Stimulated activated naive CD8-positive, alpha-beta T cell treated with anti-CD3 and anti-CD28 coated beads, Interleukin-15, Interleukin-2, amounts not matched to agents 100 U/mL and 50 U/mL, for 24 hours (primary cell): ENCODE measurements at regions not wholly inside any gene's neighbourhood (a gene's known extent, or its start where the extent isn't known, plus 50 kb on each side); places are given as distances from the start of the nearest gene placed in this dataset.
"Not testable (repeated sequence)": the region's sequence is repeated elsewhere in the genome, so short reads cannot be mapped to it uniquely, and the experiment has no call there.

Experiments used
- ATAC-seq: fragments of 150-1000 bp; cut with Tn5 transposase; one replicate; pipeline ENCODE4 v1.10.0; 2021
- DNase-seq: peaks from one replicate; pipeline ENCODE4 v3.0.0; 2021

DNA sequence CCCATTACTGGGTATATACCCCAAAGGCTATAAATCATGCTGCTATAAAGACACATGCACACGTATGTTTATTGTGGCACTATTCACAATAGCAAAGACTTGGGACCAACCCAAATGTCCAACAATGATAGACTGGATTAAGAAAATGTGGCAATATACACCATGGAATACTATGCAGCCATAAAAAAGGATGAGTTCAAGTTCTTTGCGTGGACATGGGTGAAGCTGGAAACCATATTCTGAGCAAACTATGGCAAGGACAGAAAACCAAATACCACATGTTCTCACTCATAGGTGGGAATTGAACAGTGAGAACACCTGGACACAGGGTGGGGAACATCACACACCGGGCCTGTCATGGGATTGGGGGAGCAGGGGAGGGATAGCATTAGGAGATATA, 54.4 kb upstream of the MUCL1 start:
- DNase-seq, ATAC-seq: not testable (repeated sequence)

DNA sequence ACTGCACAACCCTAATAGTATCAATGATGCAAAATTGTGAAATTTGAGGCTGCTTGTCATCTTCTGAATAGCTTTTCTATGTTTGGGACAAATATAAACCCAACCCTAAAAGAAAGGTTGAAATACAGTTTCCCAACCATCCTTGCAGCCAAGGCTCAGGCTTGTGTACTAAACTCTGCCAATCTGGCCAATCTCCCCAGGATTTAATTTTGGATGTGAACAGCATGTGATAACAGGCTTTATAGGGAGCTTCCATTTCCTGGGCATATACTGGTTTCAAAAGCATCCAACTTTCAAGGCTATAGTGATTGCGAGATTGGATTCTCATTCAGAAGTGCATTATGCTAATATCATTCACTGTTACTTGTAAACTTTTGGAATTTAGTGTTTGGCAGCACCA, 55.7 kb upstream of the MUCL1 start:
- ATAC-seq: no peak
- DNase-seq: no peak

DNA sequence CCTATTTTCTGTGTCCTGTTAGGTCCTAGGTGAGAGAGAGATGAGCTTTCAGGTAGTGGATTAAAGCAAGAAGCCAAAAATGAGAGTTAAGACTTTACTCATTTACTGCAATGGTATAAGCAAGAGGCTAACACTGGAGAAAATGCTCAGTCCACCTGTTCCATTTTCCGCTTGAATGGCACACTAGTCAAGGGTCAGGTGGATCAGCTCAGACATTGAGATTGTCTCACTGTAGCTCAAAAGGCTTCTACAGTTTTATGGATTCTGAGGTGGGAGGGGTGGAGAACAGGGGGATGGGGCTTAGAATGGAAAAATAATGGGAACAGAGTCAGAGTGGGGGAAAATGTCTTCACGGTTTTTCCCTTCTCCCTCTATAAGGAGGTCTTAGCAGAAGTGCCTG, 57.3 kb upstream of the MUCL1 start:
- no peak for DNase-seq
- ATAC-seq: no peak

DNA sequence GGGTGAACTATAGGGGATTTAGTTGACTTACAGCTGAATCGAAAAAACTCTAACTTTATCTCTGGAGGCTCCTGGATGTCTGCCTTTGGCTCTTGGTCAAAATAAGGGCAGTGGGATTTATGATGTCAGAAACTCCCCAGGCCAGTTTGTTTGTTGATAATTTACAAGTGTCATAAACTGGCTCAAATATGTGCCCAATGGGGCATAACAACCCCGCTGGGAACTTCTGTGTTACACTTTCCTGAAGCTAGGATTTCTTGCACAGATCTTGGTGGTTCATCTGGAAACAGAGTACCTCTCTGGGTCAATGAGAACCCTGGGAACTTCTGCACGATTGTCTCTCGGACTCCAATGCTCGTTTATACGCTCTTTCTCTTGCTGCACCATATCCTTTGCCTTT, 58.7 kb upstream of the MUCL1 start:
- no peak for DNase-seq
- ATAC-seq: no peak

DNA sequence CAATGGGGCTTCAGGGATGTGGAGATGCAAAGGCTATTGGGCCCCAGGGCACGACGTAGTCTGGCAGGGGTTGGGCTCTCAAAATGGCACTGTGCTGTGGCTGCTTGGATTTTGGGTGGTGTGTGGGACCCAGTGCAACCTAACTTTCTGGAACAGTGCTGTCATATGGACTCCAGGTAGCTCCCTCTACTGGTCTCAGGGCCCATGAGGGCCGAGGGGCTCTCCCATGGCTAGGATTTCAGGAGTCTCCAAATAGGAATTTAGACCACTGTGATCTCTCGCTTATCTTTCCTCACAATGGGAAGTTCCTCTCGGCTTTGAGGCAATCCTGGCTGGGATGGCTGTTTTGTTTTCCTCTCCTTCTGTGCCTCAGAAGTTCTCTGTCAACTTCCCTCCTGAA, 68.2 kb upstream of the MUCL1 start:
- no peak for ATAC-seq
- DNase-seq: no peak

DNA sequence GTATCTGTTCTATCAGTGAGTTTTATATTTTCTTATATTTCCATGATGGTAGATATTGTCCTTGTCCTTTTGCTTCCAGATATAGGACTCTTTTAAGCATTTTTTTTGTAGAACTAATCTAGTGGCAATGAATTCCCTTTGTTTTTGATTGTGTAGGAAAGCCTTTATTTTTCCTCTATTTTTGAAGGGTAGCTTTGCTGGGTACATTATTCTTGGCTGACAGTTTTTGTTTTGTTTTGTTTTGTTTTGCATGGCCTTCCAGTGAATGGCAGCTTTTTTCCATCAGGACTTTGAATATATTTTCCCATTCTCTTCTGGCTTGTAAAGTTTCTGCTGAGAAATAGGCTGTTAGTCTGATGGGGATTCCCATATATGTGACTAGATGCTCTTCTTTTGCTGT, 70.2 kb upstream of the MUCL1 start:
- ATAC-seq (no peak), DNase-seq (no peak)

DNA sequence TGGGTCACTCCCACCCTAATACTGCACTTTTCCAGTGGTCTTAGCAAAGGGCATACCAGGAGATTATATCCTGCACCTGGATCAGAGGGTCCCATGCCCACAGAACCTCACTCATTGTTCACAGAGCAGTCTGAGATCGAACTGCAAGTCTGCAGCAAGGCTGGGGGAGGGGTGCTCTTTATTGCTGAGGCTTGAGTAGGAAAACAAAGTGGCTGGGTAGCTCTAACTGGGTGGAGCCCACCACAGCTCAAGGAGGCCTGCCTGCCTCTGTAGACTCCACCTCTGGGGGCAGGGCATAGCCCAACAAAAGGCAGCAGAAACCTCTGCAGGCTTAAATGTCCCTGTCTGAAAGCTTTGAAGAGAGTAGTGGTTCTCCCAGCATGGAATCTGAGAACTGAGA, 77.3 kb upstream of the MUCL1 start:
- not testable (repeated sequence) for ATAC-seq, DNase-seq

DNA sequence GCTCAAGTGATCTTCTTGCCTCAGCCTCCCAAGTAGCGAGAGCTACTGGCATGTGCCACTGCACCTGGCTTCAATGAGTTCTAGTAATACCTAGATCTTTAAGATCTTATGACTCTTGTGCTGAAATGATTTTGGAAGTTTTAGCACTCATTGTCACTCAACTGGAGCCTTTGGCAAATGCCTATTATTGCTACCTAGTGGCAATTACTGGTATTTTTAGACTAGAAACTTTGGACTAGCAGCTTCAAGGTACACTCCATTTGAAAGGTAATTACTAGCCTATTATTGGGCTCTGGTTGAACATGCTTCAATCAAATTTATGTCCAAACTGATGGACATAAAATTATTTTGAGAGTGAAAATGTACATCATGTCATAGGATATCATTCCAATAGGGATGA, 80.7 kb upstream of the MUCL1 start:
- ATAC-seq (no peak), DNase-seq (no peak)

DNA sequence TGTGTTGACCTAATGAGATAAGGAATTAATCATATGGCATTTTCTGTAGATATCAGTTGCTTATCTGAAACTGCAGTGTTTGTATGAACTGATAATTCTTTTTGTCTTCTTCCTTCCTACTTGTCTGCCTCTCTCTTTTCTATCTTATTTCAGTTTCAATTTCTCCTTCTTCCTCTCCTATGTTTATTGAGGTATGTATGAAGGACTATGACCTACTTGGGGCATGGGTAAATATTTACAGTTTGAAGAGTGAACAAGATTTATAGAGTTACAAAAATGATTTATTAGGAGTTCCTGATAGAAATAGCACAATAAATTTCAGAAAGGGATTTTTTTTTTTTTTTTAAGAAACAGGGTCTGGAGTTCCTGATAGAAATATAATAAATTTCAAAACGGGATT, 88.7 kb upstream of the MUCL1 start:
- ATAC-seq (no peak), DNase-seq (no peak)

DNA sequence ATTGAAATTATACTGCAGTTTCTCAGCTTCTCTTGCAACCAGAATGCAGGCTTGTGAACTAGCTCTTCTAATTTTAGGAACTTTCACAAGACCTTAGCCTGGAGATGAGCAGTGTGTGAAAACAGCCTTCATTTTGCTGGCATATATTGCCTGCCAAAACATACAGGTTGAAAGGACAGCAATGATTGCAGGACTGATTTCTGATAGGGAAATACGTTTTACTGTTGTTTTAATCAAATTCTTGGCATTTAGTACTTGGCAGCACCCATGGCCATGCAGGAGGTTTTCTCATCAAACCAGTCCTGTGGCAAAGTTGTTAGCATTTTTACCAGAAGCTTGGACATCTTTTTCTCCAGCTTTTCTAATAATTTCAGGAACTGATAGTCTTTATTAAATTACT, 91.9 kb upstream of the MUCL1 start:
- no peak for ATAC-seq
- DNase-seq: no peak

DNA sequence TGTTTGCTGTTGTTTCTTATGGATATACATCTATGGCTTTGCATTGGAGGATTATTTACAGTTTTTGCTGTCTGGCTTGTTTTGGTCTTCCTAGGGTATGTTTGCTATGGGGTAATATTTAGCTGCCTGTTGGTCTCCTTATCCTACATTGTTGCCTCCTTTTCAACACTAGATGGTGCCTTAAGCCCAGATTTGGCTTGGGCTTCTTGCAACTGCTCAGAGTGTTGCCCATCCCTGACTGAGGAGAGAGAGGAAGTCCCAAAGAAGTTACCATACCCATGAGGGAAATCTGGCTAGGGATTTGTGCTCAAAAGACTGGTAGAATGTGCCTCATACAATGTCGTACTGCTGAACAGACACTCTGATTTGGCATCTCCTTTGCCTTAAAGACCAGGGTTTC, 94.6 kb upstream of the MUCL1 start:
- ATAC-seq (peak; percentile 55), DNase-seq (no peak)

DNA sequence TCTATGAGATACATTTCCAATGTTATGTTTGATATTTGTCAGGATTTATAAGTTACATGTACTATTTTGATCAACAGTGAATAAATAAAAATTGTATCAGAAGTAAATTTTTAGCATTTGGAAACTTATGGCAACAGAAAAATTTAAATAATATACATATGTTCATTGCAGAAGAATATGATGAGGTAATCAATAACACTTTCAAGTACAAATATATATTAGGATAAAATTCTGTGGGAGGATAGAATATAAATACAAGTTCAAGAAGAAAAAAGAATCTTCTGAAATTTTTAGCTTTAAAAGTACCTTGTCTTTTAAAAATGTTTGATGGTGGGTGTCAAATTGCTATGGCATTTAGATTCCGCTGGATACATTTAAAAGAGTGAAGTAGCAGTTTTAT, 102.8 kb upstream of the MUCL1 start:
- DNase-seq: no peak
- no peak for ATAC-seq

DNA sequence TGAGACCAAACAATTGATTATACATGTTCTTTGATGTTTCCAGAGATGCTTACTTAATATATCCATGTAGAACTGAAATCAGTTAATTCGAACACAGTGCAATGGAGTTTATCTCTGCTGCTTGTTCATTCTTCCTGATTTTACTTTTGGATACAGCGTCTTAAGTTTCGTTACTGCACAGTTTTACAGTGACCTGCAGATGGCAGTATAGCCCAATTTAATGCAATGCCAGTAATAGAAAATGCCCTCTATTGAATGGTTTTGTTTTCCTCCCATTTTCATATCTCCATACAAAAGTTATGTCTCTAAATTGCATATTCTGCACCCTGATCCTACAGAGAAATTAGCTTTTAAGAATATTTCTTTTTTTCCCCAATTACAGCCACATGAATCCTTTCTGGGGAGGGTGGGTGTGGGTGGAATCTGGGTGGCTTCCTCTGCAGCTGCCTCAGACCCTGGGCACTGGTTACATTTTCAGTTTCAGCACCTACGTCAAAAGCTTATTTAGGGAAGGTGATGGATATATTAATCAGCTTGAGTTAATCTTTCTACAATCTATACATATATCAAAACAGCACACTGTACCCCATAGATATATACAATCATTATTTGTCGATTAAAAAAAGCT, 101.1 kb upstream of the DCD start:
- DNase-seq (peak; percentile 39), ATAC-seq (peak; percentile 66)

DNA sequence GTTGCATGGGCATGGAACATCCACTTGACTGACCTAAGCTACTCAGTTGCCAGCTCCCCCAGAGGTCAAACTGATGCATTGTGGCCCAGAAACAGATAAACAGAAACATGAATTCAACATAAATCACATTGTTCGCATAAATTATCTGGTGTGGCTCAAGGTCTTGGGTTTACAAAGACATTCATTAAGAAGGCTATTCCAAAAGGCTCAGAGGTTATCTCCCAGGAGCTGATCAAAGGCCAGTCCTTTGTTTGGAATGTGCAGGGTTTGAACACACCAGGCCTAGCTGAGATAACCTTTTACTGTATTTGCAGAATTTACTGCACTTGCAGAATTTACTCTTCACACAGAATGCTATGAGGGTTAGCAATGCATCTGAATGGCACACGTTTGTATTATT, 96.4 kb upstream of the DCD start:
- DNase-seq: no peak
- no peak for ATAC-seq

DNA sequence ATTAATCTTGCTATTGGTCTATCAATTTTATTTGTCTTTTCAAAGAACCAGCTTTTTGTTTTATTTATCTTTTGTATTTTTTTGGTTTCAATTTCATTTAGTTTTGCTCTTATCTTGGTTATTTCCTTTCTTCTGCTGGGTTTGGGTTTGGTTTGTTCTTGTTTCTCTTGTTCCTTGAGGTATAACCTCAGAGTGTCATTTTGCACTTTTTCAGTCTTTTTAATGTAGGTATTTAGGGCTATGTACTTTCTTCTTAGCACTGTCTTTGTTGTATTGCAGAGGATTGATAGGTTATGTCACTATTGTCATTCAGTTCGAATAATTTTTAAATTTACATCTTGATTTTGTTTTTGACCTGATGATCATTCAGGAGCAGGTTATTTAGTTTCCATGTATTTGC, 92.7 kb upstream of the DCD start:
- DNase-seq (no peak), ATAC-seq (no peak)

DNA sequence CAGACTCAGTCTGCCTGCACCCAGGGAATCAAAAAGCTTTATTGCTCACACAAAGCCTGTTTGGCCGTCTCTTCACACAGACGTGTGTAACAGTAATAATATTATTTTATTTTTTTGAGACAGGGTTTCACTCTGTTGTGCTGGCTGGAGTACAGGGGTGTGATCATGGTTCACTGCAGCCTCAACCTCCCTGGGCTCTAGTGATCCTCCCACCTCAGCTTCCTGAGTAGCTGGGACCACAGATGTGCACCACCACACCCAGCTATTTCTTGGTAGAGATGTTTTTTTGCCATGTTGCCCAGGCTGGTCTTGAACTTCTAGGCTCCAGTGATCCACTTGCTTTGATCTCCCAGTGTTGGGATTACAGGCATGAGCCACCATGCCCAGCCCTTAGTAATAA, 88.4 kb upstream of the DCD start:
- no peak for DNase-seq
- ATAC-seq: no peak

DNA sequence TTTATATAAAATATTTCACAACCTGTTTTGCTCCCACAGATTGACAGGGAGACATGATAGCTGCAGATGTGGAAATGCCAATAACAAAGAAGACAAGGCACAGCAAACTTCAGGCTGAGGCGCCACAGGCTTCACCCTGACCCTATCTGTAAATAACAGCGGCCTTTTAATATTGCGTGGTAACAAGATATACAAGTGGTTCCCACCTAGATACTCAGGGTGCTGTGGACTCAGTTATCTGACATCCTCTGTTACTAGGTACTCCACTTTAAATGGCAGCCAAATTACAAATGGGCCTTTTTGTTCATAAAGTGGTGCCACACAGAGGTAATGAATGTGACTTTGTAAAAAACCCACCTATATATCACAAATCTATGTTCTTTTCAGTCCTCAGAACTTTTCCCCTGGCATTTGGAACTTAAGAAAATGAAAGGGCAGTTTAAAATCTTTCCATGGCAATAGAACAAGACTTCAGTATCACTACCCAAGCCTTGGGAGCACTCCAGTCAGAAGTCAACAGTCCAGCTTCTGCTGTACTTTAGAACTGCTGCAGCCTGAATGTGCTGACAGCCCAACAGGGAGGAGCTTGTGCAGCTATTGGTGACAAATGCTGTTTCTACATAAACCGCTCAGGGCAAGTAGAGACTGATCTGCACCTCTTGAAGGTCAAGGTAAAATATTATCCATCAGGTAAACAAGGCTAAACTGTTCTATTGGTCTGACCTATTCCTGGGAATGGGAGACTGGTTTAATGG, 86.2 kb upstream of the DCD start:
- ATAC-seq (no peak), DNase-seq (no peak)

DNA sequence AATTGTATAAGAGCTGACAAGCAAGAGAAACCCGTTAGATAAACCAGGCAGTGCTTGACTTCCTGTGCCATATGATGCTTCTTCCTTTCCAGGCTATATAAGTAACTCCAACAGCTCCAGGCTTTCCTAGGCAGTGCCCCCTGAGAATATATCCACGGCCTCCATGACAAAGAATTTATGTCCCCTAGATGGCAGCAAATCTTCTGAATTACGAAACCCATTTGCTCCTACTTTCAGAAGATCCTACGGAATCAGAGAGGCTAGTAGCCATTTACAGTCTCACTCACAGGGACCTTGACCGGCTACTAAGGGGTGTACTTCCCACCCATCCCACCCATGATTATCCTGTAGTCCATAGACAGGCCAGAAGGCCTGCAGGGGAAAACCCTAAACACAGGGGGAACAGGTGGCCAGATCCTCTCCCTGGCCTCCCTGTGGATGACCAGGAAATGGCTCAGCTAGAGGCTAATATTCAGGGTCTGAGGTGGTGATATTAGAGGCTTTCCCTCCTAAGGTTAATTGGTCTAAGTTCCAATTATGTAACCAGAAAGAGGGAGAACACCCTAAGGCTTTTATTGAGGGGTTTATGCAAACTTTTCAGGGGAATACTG, 77.2 kb upstream of the DCD start:
- no peak for ATAC-seq
- no peak for DNase-seq

DNA sequence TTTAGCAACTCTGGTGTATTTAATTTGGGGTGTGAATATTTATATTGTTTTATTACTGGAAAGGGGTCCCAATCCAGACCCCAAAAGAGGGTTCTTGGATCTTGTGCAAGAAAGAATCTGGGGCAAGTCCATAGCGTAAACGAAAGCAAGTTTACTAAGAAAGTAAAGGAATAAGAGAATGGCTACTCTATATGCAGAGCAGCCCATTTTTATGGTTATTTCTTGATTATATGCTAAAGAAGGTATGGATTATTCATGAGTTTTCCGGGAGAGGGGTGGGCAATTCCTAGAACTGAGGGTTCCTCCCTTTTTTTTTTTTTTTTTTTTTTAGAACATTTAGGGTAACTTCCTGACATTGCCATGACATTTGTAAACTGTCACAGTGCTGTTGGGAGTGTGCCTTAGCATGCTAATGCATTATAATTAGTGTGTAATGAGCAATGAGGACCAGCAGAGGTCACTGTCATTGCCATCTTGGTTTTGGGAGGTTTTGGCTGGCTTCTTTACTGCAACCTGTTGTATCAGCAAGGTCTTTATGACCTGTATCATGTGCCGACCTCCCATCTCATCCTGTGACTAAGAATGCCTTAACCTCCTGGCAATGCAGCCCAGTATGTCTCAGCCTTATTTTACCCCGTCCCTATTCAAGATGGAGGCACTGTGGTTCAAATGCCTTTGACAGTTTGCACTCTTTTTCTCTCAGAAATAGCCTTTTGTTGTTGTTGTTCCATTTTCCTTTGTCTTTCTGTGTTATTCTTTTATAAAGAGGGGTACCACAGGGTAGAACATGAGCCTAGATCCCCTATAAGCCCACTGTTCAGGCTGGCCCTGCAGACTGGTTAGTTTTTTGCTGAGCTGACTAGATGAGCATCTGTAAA, 75.5 kb upstream of the DCD start:
- ATAC-seq: peak; percentile 49
- DNase-seq: peak; percentile 23

DNA sequence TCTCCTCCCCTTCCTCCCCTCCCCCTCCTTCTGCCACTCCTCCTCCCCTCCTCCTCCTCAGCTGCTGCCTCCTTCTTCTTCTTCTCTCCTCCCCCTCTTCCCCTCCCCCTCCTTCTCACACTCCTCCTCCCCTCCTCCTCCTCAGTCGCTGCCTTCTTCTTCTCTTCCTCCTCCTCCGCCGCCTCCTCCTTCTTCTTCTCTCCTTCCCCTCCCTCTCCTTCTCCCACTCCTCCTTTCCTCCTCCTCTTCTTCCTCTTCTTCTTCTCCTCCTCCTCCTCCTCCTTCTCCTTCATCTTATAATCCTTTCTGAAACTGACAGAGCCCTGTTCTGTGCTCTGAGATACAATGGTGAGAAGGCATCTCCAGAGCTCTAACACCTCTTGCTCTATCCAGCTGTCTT, 73.1 kb upstream of the DCD start:
- no peak for DNase-seq
- no peak for ATAC-seq

DNA sequence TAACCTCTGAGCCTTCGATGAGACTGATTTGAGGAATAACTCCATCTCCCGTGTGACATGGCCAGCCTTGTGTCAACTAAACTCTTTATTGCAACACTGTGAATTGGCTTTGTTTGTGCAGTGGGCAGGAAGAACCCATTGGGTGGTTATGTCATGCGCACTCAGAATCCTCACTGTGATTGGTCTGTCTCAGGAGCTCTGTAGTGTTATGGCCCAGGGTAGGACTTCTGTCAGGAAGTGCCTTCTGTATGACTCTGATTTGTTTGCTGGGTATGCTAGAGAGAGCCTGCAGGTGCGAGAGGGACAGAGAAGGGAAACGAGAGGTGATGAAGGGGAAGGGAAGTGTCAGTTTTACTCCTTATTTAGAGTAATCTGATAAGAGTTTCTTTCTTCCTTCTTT, 71.5 kb upstream of the DCD start:
- ATAC-seq: no peak
- no peak for DNase-seq

DNA sequence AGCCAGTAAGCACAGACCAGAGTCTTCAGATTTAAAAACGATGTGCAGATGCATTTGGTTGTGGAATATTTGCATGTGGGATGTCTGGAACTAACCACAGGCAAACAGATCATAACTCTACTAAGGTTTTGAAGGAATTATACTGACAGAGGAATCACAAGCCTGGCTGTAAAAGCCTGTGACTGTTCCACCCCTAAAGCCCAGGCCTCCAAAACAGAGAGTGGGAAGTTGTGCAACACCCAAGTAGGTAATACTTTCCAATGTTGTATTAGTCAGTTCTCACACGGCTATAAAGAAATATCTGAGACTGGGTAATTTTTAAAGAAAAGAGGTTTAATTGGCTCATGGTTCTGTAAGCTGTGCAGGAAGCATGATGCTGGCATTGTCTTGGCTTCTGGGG, 68.1 kb upstream of the DCD start:
- ATAC-seq (no peak), DNase-seq (no peak)

DNA sequence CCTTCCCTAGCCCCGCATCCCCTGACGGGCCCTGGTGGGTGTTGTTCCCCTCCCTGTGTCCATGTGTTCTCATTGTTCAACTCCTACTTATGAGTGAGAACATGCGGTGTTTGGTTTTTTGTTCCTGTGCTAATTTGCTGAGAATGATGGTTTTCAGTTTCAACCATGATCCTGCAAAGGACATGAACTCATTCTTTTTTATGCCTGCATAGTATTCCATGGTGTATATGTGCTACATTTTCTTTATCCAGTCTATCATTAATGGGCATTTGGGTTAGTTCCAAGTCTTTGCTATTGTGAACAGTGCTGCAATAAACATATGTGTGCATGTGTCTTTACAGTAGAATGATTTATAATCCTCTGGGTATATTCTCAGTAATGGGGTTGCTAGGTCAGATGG, 65.7 kb upstream of the DCD start:
- not testable (repeated sequence) for DNase-seq, ATAC-seq
